Ascending aorta (tissue), 2 donors: ENCODE measurements at regions not wholly inside any gene's neighbourhood (a gene's known extent, or its start where the extent isn't known, plus 50 kb on each side); places are given as distances from the start of the nearest gene placed in this dataset.

Source experiments
- DNase-seq, 2 donors: peaks; one replicate each; pipeline ENCODE4 v3.0.0-alpha.2; 2019; ENCODE audit warnings: low spot score in 2 of 2
- H3K27ac ChIP-seq, 2 donors: fragments of 200-600 bp; sonication (generic); one replicate each; pipeline ENCODE4 v1.5.1; 2016 to 2017; ENCODE audit warnings: mild to moderate bottlenecking in 1 of 2
- H3K27me3 ChIP-seq: fragments of 200-600 bp; sonication (generic); one replicate; pipeline ENCODE4 v1.5.1; 2017
- H3K36me3 ChIP-seq, 2 donors: fragments of 200-600 bp; sonication (generic); one replicate each; pipeline ENCODE4 v1.5.1; 2016
- H3K4me1 ChIP-seq, 2 donors: fragments of 200-600 bp; sonication (generic); one replicate each; pipeline ENCODE4 v1.5.1; 2016 to 2017; ENCODE audit warnings: mild to moderate bottlenecking in 1 of 2
- H3K4me3 ChIP-seq, 2 donors: fragments of 200-600 bp; sonication (generic); one replicate each; pipeline ENCODE4 v1.5.1; 2016 to 2017; ENCODE audit warnings: mild to moderate bottlenecking in 1 of 2
- H3K9me3 ChIP-seq, 2 donors: fragments of 200-600 bp; sonication (generic); one replicate each; pipeline ENCODE4 v1.5.1; 2016
- CTCF ChIP-seq, 3 experiments: fragments of 200-600 bp in 2 of 3; fragments of 450-650 bp in 1 of 3; sonication (generic) in 2 of 3; IDR thresholded peaks; one replicate each; pipeline ENCODE4 v1.5.1; 2016 to 2019; ENCODE audit warnings: antibody characterized with exemption in 3 of 3, mild to moderate bottlenecking in 1 of 3, moderate library complexity in 1 of 3
- intact Hi-C: fragments of 100-400 bp; cut with DNase I; formaldehyde crosslinking; loops from one replicate; pipeline ENCODE4 v1.15.1; 2023

GRCh38 chr14:38788060-38788459, 315.0 kb downstream of the SEC23A start:
- no peak for TF ChIP-seq CTCF (IDR thresholded peaks at IDR 0.05)
- H3K4me1 ChIP-seq, result no peaks in the 10 kb centered on the region
- no peak overlapping the region for H3K4me3 ChIP-seq
- intact Hi-C loops, result no loop called here
- H3K27me3 ChIP-seq, result no peaks in the 10 kb centered on the region
- H3K36me3 ChIP-seq, result no peaks in the 10 kb centered on the region
- no peak overlapping the region for H3K27ac ChIP-seq
- DNase-seq, result no peak
- no peaks in the 10 kb centered on the region for H3K9me3 ChIP-seq

- Histone ChIP-seq H3K4me3 (no peak overlapping the region), H3K27me3 (no peaks in the 10 kb centered on the region), H3K9me3 (no peaks in the 10 kb centered on the region), H3K36me3 (no peaks in the 10 kb centered on the region), H3K4me1 (no peaks in the 10 kb centered on the region), H3K27ac (no peak overlapping the region)
- intact Hi-C loops, result no loop called here
- no peak for DNase-seq
- TF ChIP-seq CTCF (IDR thresholded peaks at IDR 0.05), result no peak
Observed at GRCh38 chr14:38786921-38787320, 316.1 kb downstream of the SEC23A start.

GRCh38 chr14:38777401-38777800, 325.6 kb downstream of the SEC23A start:
- Histone ChIP-seq H3K9me3 (no peaks in the 10 kb centered on the region), H3K27me3 (no peaks in the 10 kb centered on the region), H3K36me3 (no peaks in the 10 kb centered on the region), H3K27ac (no peak overlapping the region), H3K4me1 (no peaks in the 10 kb centered on the region), H3K4me3 (no peak overlapping the region)
- intact Hi-C loops, result no loop called here
- DNase-seq, result no peak
- TF ChIP-seq CTCF (IDR thresholded peaks at IDR 0.05), result no peak

GRCh38 chr14:38775986-38776385, 327.0 kb downstream of the SEC23A start:
- Histone ChIP-seq H3K27ac (no peak overlapping the region), H3K4me1 (no peaks in the 10 kb centered on the region), H3K4me3 (no peak overlapping the region), H3K9me3 (no peaks in the 10 kb centered on the region), H3K36me3 (no peaks in the 10 kb centered on the region), H3K27me3 (no peaks in the 10 kb centered on the region)
- no peak for DNase-seq
- intact Hi-C loops, result no loop called here
- no peak for TF ChIP-seq CTCF (IDR thresholded peaks at IDR 0.05)

GRCh38 chr14:38774162-38774561, 328.9 kb downstream of the SEC23A start:
- Histone ChIP-seq H3K27me3 (no peaks in the 10 kb centered on the region), H3K4me1 (no peaks in the 10 kb centered on the region), H3K4me3 (no peak overlapping the region), H3K9me3 (no peaks in the 10 kb centered on the region), H3K36me3 (no peaks in the 10 kb centered on the region), H3K27ac (no peak overlapping the region)
- no peak for DNase-seq
- TF ChIP-seq CTCF (IDR thresholded peaks at IDR 0.05), result no peak
- intact Hi-C loops, result no loop called here

- intact Hi-C loops, result no loop called here
- no peak for TF ChIP-seq CTCF (IDR thresholded peaks at IDR 0.05)
- H3K27ac ChIP-seq, result no peak overlapping the region
- H3K4me3 ChIP-seq, result no peak overlapping the region
- H3K4me1 ChIP-seq, result no peaks in the 10 kb centered on the region
- H3K9me3 ChIP-seq, result no peaks in the 10 kb centered on the region
- DNase-seq, result no peak
- H3K27me3 ChIP-seq, result no peaks in the 10 kb centered on the region
- no peaks in the 10 kb centered on the region for H3K36me3 ChIP-seq
Observed at GRCh38 chr14:38770251-38770650, 332.8 kb downstream of the SEC23A start.
